Neural progenitor cell (in vitro differentiated cells): ENCODE measurements at regions not wholly inside any gene's neighbourhood (a gene's known extent, or its start where the extent isn't known, plus 50 kb on each side); places are given as distances from the start of the nearest gene placed in this dataset.

Source experiments
- CTCF ChIP-seq: fragments of 200-600 bp; sonication (generic); IDR thresholded peaks from 2 replicates; pipeline ENCODE4 v1.5.1; 2017; ENCODE audit warnings: antibody characterized with exemption, mild to moderate bottlenecking
- EZH2 ChIP-seq: fragments of 200-600 bp; sonication (generic); IDR thresholded peaks from 2 replicates; pipeline ENCODE4 v1.6.1; 2017; ENCODE audit warnings: antibody characterized with exemption, mild to moderate bottlenecking, moderate library complexity
- EZH2phosphoT487 ChIP-seq: fragments of 200-600 bp; sonication (generic); IDR thresholded peaks from 2 replicates; pipeline ENCODE4 v1.6.1; 2017; ENCODE audit warnings: antibody characterized with exemption

GRCh38 chr2:215572341-215572848 is 136.5 kb upstream of the FN1 start:
- TF ChIP-seq CTCF = no peak
- no peak for TF ChIP-seq EZH2
- no peak for TF ChIP-seq EZH2phosphoT487
